ENCODE measurements at regions not wholly inside any gene's neighbourhood (a gene's known extent, or its start where the extent isn't known, plus 50 kb on each side); places are given as distances from the start of the nearest gene placed in this dataset.
"Not testable (repeated sequence)": the region's sequence is repeated elsewhere in the genome, so short reads cannot be mapped to it uniquely, and the experiment has no call there.

DNA sequence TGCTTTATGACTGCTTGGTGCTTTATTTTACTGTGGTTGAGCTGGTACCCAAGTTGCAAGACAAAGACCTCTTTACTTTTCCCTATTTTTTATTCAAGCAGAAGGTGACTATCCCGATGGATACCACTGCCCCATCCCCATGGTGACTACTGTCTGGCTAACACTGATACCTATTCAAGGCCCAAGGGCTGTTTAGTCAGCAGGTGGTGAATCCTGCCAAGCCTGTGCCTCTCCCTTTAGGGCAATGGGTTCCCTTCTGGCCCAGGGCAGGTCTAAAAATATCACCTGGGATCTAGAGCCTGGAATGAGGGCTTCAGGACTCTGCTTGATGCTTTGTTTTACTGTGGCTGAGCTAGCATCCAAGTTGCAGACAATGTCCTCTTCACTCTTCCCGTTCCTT lies 510.0 kb upstream of the GRAMD2B start:
- intact Hi-C loops (cut with DNase I), result no loop called here
- WGBS, result 100% methylated on average over 2 of the region's 2 CpGs

DNA sequence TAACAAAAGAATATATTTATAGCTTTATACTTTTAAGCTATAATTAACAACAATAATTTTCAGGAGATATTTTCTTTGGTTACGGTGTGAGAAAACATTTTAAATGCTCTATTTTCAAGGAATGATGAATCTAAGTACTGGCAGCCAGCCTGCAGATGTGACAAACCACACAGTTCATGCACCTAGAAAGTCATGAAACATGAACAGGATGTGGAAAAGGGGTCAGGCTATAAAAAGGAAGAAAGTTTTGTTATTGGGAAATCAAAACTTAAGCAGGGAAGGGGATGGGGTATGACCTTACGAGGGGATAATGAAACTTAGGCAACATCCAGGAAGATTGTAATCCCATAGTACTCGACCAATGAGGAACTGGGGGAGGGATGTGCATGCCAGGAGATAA lies 508.7 kb upstream of the GRAMD2B start:
- Histone ChIP-seq H3K27me3 (no peaks in the 10 kb centered on the region), H3K9me3 (peaks cover 0 to 9% (median 3%) of the 10 kb centered on the region in 4 donors), H3K36me3 (no peaks in the 10 kb centered on the region), H3K4me1 (no peaks in the 10 kb centered on the region), H3K4me3 (no peak overlapping the region), H3K27ac (replicated peaks in 1 of 4) (no peak overlapping the region)
- whole genome bisulfite sequencing, result 80% methylated on average over 3 of the region's 3 CpGs
- TF ChIP-seq, protein P1, sequence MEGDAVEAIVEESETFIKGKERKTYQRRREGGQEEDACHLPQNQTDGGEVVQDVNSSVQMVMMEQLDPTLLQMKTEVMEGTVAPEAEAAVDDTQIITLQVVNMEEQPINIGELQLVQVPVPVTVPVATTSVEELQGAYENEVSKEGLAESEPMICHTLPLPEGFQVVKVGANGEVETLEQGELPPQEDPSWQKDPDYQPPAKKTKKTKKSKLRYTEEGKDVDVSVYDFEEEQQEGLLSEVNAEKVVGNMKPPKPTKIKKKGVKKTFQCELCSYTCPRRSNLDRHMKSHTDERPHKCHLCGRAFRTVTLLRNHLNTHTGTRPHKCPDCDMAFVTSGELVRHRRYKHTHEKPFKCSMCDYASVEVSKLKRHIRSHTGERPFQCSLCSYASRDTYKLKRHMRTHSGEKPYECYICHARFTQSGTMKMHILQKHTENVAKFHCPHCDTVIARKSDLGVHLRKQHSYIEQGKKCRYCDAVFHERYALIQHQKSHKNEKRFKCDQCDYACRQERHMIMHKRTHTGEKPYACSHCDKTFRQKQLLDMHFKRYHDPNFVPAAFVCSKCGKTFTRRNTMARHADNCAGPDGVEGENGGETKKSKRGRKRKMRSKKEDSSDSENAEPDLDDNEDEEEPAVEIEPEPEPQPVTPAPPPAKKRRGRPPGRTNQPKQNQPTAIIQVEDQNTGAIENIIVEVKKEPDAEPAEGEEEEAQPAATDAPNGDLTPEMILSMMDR (IDR thresholded peaks at IDR 0.05), result no peak
- TF ChIP-seq POLR2AphosphoS5 (IDR thresholded peaks at IDR 0.05) (no peak), POLR2A (IDR thresholded peaks at IDR 0.05; ENCODE audit: low read depth) (no peak), EP300 (IDR thresholded peaks at IDR 0.05) (no peak)
- intact Hi-C loops (cut with DNase I), result no loop called here
- DNase-seq (ENCODE audit: extremely low spot score), result no peak

More for the DNA sequence above, 510.0 kb upstream of the GRAMD2B start:
- H3K27me3 ChIP-seq, result no peaks in the 10 kb centered on the region
- H3K9me3 ChIP-seq, result peaks cover 0 to 10% (median 5%) of the 10 kb centered on the region in 4 donors
- H3K36me3 ChIP-seq, result no peaks in the 10 kb centered on the region
- DNase-seq (ENCODE audit: extremely low spot score), result no peak
- H3K4me3 ChIP-seq, result no peak overlapping the region
- TF ChIP-seq POLR2A (IDR thresholded peaks at IDR 0.05; ENCODE audit: low read depth) (no peak), POLR2AphosphoS5 (IDR thresholded peaks at IDR 0.05) (no peak), EP300 (IDR thresholded peaks at IDR 0.05) (no peak)
- TF ChIP-seq, protein P1 (IDR thresholded peaks at IDR 0.05), result no peak
- H3K27ac ChIP-seq (replicated peaks in 1 of 4), result no peak overlapping the region
- no peaks in the 10 kb centered on the region for H3K4me1 ChIP-seq

DNA sequence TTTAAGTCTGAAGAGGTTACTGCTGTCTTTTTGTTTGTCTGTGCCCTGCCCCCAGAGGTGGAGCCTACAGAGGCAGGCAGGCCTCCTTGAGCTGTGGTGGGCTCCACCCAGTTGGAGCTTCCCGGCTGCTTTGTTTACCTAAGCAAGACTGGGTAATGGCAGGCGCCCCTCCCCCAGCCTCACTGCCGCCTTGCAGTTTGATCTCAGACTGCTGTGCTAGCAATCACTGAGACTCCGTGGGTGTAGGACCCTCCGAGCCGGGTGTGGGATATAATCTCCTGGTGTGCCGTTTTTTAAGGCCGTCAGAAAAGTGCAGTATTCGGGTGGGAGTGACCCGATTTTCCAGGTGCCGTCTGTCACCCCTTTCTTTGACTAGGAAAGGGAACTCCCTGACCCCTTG lies 499.3 kb upstream of the GRAMD2B start:
- H3K9me3 ChIP-seq; intact Hi-C loops (cut with DNase I); H3K4me1 ChIP-seq; H3K4me3 ChIP-seq; DNase-seq (ENCODE audit: extremely low spot score); H3K27ac ChIP-seq (replicated peaks in 1 of 4); H3K36me3 ChIP-seq; H3K27me3 ChIP-seq: not testable (repeated sequence)
- 81% methylated on average over 10 of the region's 11 CpGs for WGBS

DNA sequence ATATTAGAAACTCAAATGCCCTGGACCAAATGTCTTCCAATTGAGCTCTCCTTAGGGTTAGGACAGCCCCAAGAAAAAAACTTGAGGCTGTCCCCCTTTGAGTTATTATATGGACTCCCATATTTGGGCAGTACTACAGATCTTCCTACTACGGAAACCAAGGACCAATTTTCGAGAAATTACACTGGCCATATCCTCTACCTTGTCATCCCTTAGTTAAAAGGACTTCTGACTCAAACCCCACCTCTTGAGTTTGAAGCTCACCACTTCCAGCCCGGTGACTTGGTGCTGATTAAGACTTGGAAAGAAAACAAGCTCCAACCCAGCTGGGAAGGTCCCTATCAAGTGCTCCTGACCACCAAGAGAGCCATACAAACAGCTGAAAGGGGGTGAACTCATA lies 497.0 kb upstream of the GRAMD2B start:
- 93% methylated on average over 3 of the region's 3 CpGs for WGBS
- DNase-seq (ENCODE audit: extremely low spot score), result no peak

DNA sequence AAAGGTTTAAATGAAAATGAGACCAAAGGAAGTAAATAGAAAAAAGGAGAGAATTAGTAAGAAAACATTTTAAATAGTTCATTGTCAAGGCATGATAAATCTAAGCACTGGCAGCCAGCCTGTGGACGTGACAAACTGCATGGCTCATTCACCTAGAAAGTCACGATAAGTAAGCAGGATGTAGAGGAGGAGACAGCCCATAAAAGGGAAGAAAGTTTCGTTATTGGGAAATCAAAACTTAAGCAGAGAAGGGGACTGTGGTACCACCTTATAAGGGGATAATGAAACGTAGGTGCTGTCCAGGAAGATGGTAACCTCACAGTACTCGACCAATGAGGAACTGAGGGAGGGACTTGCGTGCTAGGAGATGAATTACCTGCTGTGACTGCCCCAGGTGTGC lies 494.5 kb upstream of the GRAMD2B start:
- Histone ChIP-seq H3K27me3 (no peaks in the 10 kb centered on the region), H3K36me3 (no peaks in the 10 kb centered on the region), H3K4me1 (no peaks in the 10 kb centered on the region), H3K27ac (replicated peaks in 1 of 4) (no peak overlapping the region), H3K9me3 (peaks cover 0 to 13% (median 0%) of the 10 kb centered on the region in 4 donors), H3K4me3 (no peak overlapping the region)
- 78% methylated on average over 6 of the region's 6 CpGs for WGBS
- intact Hi-C loops (cut with DNase I), result no loop called here
- DNase-seq (ENCODE audit: extremely low spot score), result no peak
- TF ChIP-seq, protein P1 (IDR thresholded peaks at IDR 0.05), result no peak
- TF ChIP-seq POLR2A (IDR thresholded peaks at IDR 0.05; ENCODE audit: low read depth), result no peak
- no peak for TF ChIP-seq POLR2AphosphoS5 (IDR thresholded peaks at IDR 0.05)
- no peak for TF ChIP-seq EP300 (IDR thresholded peaks at IDR 0.05)

More for the DNA sequence above, 497.0 kb upstream of the GRAMD2B start:
- Histone ChIP-seq H3K36me3 (no peaks in the 10 kb centered on the region), H3K9me3 (peaks cover 0 to 9% (median 0%) of the 10 kb centered on the region in 4 donors), H3K4me3 (no peak overlapping the region), H3K27ac (replicated peaks in 1 of 4) (no peak overlapping the region), H3K27me3 (no peaks in the 10 kb centered on the region), H3K4me1 (no peaks in the 10 kb centered on the region)
- intact Hi-C loops (cut with DNase I), result no loop called here
- no peak for TF ChIP-seq EP300 (IDR thresholded peaks at IDR 0.05)
- TF ChIP-seq POLR2AphosphoS5 (IDR thresholded peaks at IDR 0.05), result no peak
- TF ChIP-seq, protein P1 (IDR thresholded peaks at IDR 0.05), result no peak
- no peak for TF ChIP-seq POLR2A (IDR thresholded peaks at IDR 0.05; ENCODE audit: low read depth)

Measured in esophagus muscularis mucosa (tissue), 4 donors.